ENCODE measurements at regions not wholly inside any gene's neighbourhood (a gene's known extent, or its start where the extent isn't known, plus 50 kb on each side); places are given as distances from the start of the nearest gene placed in this dataset.

DNA sequence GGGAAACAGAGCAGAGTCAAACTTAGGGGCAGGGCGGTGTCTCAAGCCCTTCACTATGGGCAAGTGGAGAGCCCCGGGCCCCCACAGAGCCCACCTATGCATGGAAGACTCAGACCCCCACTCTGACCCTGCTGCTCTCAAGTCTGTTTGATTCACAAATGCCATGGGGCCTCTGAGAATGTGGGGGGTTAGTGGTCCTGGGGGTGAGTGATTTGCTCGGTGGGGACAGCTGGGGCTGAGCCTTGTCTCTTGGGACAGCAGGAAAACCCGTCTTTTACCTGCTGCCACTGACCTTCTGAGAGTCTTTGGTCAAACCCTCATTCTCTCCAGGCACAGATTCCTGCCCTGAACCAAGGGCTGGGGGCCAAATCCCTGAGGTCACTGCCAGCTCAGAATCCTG lies 201.0 kb upstream of the RTL1 start:
- no peaks in the 10 kb centered on the region for H3K36me3 ChIP-seq (ENCODE audit: control insufficient read depth, insufficient read depth, low read length)
- DNase-seq (ENCODE audit: extremely low read depth, insufficient read length): no peak
- H3K4me3 ChIP-seq (replicated peaks; ENCODE audit: low read depth, low read length): no peak overlapping the region
- no peaks in the 10 kb centered on the region for H3K27me3 ChIP-seq (replicated peaks; ENCODE audit: control insufficient read depth, insufficient read depth, low read length)
- TF ChIP-seq, protein P1, sequence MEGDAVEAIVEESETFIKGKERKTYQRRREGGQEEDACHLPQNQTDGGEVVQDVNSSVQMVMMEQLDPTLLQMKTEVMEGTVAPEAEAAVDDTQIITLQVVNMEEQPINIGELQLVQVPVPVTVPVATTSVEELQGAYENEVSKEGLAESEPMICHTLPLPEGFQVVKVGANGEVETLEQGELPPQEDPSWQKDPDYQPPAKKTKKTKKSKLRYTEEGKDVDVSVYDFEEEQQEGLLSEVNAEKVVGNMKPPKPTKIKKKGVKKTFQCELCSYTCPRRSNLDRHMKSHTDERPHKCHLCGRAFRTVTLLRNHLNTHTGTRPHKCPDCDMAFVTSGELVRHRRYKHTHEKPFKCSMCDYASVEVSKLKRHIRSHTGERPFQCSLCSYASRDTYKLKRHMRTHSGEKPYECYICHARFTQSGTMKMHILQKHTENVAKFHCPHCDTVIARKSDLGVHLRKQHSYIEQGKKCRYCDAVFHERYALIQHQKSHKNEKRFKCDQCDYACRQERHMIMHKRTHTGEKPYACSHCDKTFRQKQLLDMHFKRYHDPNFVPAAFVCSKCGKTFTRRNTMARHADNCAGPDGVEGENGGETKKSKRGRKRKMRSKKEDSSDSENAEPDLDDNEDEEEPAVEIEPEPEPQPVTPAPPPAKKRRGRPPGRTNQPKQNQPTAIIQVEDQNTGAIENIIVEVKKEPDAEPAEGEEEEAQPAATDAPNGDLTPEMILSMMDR (IDR thresholded peaks at IDR 0.05; ENCODE audit: insufficient read depth, low read length, poor library complexity, severe bottlenecking): no peak

DNA sequence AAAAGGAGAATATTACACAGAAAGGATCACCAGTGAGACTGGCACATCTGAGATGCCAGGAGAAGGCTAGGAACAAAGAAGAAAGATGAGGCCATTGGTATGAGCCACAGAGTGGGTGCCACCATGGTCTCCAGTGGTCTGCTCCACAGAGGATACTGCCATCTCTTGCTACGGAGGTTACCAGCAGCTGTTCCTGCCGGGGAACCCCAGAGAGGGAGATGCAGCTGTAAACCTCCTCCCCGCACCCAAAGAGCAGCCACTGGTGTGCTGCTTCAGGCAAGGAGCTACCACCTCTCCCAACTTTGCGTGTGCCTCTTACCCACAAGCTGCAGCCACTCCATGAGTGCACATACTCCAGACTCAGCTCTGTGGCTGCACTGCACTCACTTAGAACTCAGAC lies 201.5 kb upstream of the RTL1 start:
- Histone ChIP-seq H3K36me3 (ENCODE audit: control insufficient read depth, insufficient read depth, low read length) (no peaks in the 10 kb centered on the region), H3K4me3 (replicated peaks; ENCODE audit: low read depth, low read length) (no peak overlapping the region), H3K27me3 (replicated peaks; ENCODE audit: control insufficient read depth, insufficient read depth, low read length) (no peaks in the 10 kb centered on the region)
- TF ChIP-seq, protein P1 (IDR thresholded peaks at IDR 0.05; ENCODE audit: insufficient read depth, low read length, poor library complexity, severe bottlenecking): no peak
- DNase-seq (ENCODE audit: extremely low read depth, insufficient read length): no peak

DNA sequence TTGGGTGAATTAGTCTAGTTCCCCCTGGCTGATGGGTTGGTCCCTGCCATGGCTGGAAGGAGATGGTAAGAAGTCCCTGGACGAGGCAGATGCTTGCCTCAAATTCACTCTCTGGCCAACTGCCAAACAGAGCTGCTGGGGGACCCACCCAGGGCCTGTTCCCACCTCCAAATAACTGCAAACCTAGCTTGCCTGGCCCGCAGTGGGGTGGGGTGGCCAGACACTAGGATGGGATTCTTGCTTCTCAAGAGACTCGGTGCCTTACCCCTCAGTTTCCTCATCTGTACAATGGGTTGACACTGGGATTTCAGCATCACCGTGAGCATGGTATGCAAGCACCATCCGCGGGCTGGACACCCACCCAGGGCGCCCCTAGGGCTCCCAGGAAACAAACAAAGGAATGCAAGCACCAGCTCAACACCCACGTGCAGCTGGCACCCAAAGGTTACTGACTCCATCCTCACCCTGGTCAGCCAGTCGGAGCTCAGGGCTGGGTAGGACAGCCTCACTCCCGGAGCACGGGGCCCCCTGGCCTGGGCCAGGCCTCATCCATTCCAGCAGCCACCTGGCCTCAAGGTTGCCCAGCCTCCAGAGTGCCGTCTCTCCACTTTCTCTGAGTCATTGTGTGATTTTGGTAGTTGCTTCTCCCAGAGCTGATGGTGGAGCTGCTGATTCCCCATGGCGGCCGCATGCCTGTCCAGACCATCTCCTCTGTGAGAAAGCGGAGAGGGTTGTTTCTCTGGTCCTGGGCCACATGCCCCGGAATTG lies 205.2 kb upstream of the RTL1 start:
- TF ChIP-seq, protein P1 (IDR thresholded peaks at IDR 0.05; ENCODE audit: insufficient read depth, low read length, poor library complexity, severe bottlenecking): no peak
- Histone ChIP-seq H3K4me3 (replicated peaks; ENCODE audit: low read depth, low read length) (no peak overlapping the region), H3K36me3 (ENCODE audit: control insufficient read depth, insufficient read depth, low read length) (no peaks in the 10 kb centered on the region), H3K27me3 (replicated peaks; ENCODE audit: control insufficient read depth, insufficient read depth, low read length) (no peaks in the 10 kb centered on the region)
- no peak for DNase-seq (ENCODE audit: extremely low read depth, insufficient read length)

DNA sequence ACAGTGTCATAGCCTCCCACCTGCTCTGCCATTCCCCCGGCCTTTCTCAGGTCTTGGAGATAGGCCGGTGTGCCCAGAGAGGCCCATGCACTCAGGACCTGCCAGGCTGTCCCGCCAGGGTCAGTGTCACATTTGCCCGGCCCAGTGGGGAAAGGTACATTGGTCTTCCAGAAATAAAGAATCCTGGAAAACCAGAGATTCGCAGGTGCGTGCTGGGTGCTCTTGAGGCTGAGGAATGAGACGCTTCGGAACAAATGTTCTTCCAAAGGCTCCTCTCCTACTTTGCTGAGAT lies 205.8 kb upstream of the RTL1 start:
- TF ChIP-seq, protein P1 (IDR thresholded peaks at IDR 0.05; ENCODE audit: insufficient read depth, low read length, poor library complexity, severe bottlenecking): no peak

DNA sequence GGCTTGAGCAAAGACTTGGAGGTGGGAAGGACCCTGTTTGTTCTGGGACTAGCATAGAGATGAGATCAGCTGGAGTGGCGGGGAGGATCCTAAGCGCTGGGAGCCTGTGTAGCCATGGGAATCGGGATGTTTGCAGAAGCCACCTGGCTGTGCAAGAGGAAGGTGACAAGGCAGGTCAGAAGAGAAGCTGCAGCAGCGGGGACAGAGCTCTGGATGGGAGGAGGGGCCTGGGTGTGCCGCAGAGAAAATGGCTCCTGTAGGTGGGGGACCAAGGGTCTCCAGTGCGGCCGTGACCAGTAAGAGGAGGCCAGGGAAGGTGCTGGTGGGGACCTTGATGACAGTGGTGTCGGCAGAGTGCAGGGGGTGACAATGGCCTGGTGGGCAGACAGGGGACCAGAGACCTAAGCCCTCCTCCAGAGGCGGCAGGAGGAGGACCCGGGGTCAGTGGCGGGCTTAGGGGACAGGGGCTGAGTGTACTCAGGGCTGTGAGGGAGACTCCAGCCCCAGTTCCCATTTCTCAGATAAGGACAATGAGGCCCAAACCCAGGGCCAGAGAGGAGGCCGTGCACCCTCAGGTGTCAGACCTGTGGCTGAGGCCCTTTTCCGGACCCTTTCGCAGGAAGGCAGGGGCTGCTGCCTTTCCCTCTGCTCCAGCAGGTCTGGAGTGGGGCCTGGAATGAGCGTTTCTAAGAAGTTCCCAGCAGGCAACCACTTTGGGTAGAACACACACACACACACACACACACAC lies 206.6 kb upstream of the RTL1 start:
- TF ChIP-seq, protein P1 (IDR thresholded peaks at IDR 0.05; ENCODE audit: insufficient read depth, low read length, poor library complexity, severe bottlenecking): no peak
- no peaks in the 10 kb centered on the region for H3K36me3 ChIP-seq (ENCODE audit: control insufficient read depth, insufficient read depth, low read length)
- DNase-seq (ENCODE audit: extremely low read depth, insufficient read length): no peak
- H3K27me3 ChIP-seq (replicated peaks; ENCODE audit: control insufficient read depth, insufficient read depth, low read length): no peaks in the 10 kb centered on the region
- H3K4me3 ChIP-seq (replicated peaks; ENCODE audit: low read depth, low read length): no peak overlapping the region

More for the DNA sequence above, 205.8 kb upstream of the RTL1 start:
- no peak overlapping the region for H3K4me3 ChIP-seq (replicated peaks; ENCODE audit: low read depth, low read length)
- no peaks in the 10 kb centered on the region for H3K27me3 ChIP-seq (replicated peaks; ENCODE audit: control insufficient read depth, insufficient read depth, low read length)
- DNase-seq (ENCODE audit: extremely low read depth, insufficient read length): no peak
- no peaks in the 10 kb centered on the region for H3K36me3 ChIP-seq (ENCODE audit: control insufficient read depth, insufficient read depth, low read length)
